IMR-90 (cell line): ENCODE measurements at regions not wholly inside any gene's neighbourhood (a gene's known extent, or its start where the extent isn't known, plus 50 kb on each side); places are given as distances from the start of the nearest gene placed in this dataset.

Experiments
- ATAC-seq: fragments of 200-7000 bp; cut with Tn5 transposase; 2 replicates; pipeline ENCODE4 v1.9.1; 2020; ENCODE audit warnings: low read depth, mild to moderate bottlenecking, moderate library complexity
- BruUV-seq: library from RNA; stranded (reverse); fragments of 400-500 nt; replicated peaks from 2 replicates; lab custom pipeline; 2021; lab: Mats Ljungman, UMichigan
- CTCF ChIA-PET: fragments of 300-600 bp; formaldehyde crosslinking; extraction: SDS; loops from one replicate; lab custom pipeline; 2021; ENCODE audit warnings: antibody characterized with exemption; lab: Yijun Ruan, JAX
- POLR2A ChIA-PET: fragments of 300-600 bp; sonication (Branson Sonifier 250); formaldehyde crosslinking; loops from one replicate; lab custom pipeline; 2022; ENCODE audit warnings: antibody characterized with exemption; ENCODE audit not compliant: unreplicated experiment; lab: Charles Lee
- DNase-seq: peaks from one replicate; pipeline ENCODE4 v3.0.0; 2013
- H2AFZ ChIP-seq: replicated peaks from 2 replicates; pipeline ENCODE3; 2013; ENCODE audit warnings: low read length, mild to moderate bottlenecking; ENCODE audit not compliant: poor library complexity
- H2AK5ac ChIP-seq: 2 replicates; pipeline ENCODE4 v1.6.1; 2013; ENCODE audit warnings: low read depth, low read length, inconsistent platforms
- H2AK9ac ChIP-seq: replicated peaks from 2 replicates; pipeline ENCODE3; 2013; ENCODE audit warnings: mild to moderate bottlenecking, low read depth, low read length, moderate library complexity; ENCODE audit not compliant: poor library complexity
- H2BK120ac ChIP-seq: 2 replicates; pipeline ENCODE4 v1.6.1; 2013; ENCODE audit warnings: low read depth, low read length, inconsistent platforms
- H2BK15ac ChIP-seq: 3 replicates; pipeline ENCODE4 v1.6.1; 2013; ENCODE audit warnings: low read depth, low read length, inconsistent platforms
- H2BK20ac ChIP-seq: 2 replicates; pipeline ENCODE4 v1.6.1; 2013; ENCODE audit warnings: low read depth, mild to moderate bottlenecking, inconsistent platforms, low read length, moderate library complexity
- H2BK5ac ChIP-seq: 2 replicates; pipeline ENCODE4 v1.6.1; 2013; ENCODE audit warnings: mild to moderate bottlenecking, low read depth, low read length, inconsistent platforms; ENCODE audit not compliant: poor library complexity, severe bottlenecking
- H3K14ac ChIP-seq: replicated peaks from 2 replicates; pipeline ENCODE4 v1.6.1; 2013; ENCODE audit warnings: low read depth, low read length, inconsistent platforms
- H3K18ac ChIP-seq: 2 replicates; pipeline ENCODE4 v1.6.1; 2013; ENCODE audit warnings: low read depth, low read length, control low read depth
- H3K23ac ChIP-seq: 2 replicates; pipeline ENCODE4 v1.6.1; 2013; ENCODE audit warnings: low read depth, low read length, inconsistent platforms
- H3K27ac ChIP-seq: 2 replicates; pipeline ENCODE4 v1.5.1; 2013; ENCODE audit warnings: mild to moderate bottlenecking, control low read depth, low read length; ENCODE audit not compliant: insufficient read depth
- H3K27me3 ChIP-seq: 2 replicates; pipeline ENCODE4 v1.6.1; 2013; ENCODE audit warnings: low read length; ENCODE audit not compliant: control insufficient read depth, insufficient read depth
- H3K36me3 ChIP-seq: 2 replicates; pipeline ENCODE4 v1.6.1; 2013; ENCODE audit warnings: low read length, mixed read lengths; ENCODE audit not compliant: control insufficient read depth, insufficient read depth
- H3K4ac ChIP-seq: 2 replicates; pipeline ENCODE4 v1.6.1; 2013; ENCODE audit warnings: low read depth, low read length, inconsistent platforms
- H3K4me1 ChIP-seq: 2 replicates; pipeline ENCODE4 v1.6.1; 2013; ENCODE audit warnings: low read length, mixed read lengths; ENCODE audit not compliant: control insufficient read depth, insufficient read depth
- H3K4me2 ChIP-seq: 2 replicates; pipeline ENCODE4 v1.6.1; 2013; ENCODE audit warnings: low read depth, mild to moderate bottlenecking, control low read depth, low read length, moderate library complexity
- H3K4me3 ChIP-seq: 2 replicates; pipeline ENCODE4 v1.5.1; 2013; ENCODE audit warnings: low read depth, mild to moderate bottlenecking, control low read depth, low read length, moderate library complexity; ENCODE audit not compliant: insufficient read depth
- H3K56ac ChIP-seq: 2 replicates; pipeline ENCODE4 v1.6.1; 2013; ENCODE audit warnings: low read length, inconsistent platforms; ENCODE audit not compliant: insufficient read depth; ENCODE audit errors: extremely low read depth
- H3K79me1 ChIP-seq, 2 experiments: 2 replicates each; pipeline ENCODE4 v1.6.1; 2013; ENCODE audit warnings: low read length in 2 of 2, inconsistent platforms in 1 of 2, low read depth in 1 of 2
- H3K9ac ChIP-seq: 2 replicates; pipeline ENCODE4 v1.6.1; 2013; ENCODE audit warnings: low read depth, low read length, control low read depth
- H3K9me1 ChIP-seq: 2 replicates; pipeline ENCODE4 v1.6.1; 2013; ENCODE audit warnings: low read length, inconsistent platforms; ENCODE audit not compliant: insufficient read depth
- H3K9me3 ChIP-seq: 2 replicates; pipeline ENCODE4 v1.6.1; 2013; ENCODE audit warnings: low read length; ENCODE audit not compliant: control insufficient read depth, insufficient read depth
- H4K20me1 ChIP-seq: 2 replicates; pipeline ENCODE4 v1.6.1; 2013; ENCODE audit warnings: low read length, inconsistent platforms; ENCODE audit not compliant: insufficient read depth
- H4K5ac ChIP-seq: 2 replicates; pipeline ENCODE4 v1.6.1; 2013; ENCODE audit warnings: mild to moderate bottlenecking, low read depth, low read length, control low read depth
- H4K8ac ChIP-seq, 2 experiments: 2 replicates each; pipeline ENCODE4 v1.6.1; 2013; ENCODE audit warnings: low read depth in 2 of 2, low read length in 2 of 2, control low read depth in 1 of 2, inconsistent platforms in 1 of 2
- H4K91ac ChIP-seq: 2 replicates; pipeline ENCODE4 v1.6.1; 2013; ENCODE audit warnings: low read depth, low read length, inconsistent platforms; ENCODE audit not compliant: insufficient read depth
- BHLHE40 ChIP-seq: fragments of 150-350 bp; IDR thresholded peaks from 2 replicates; pipeline ENCODE4 v1.6.1; 2016; ENCODE audit warnings: mild to moderate bottlenecking, low read depth, low read length
- CEBPB ChIP-seq: IDR thresholded peaks from 2 replicates; pipeline ENCODE4 v1.6.1; 2012; ENCODE audit warnings: low read depth, low read length, improper control_type of control experiment
- CHD1 ChIP-seq: IDR thresholded peaks from 2 replicates; pipeline ENCODE4 v1.6.1; 2012; ENCODE audit warnings: low read depth, low read length, improper control_type of control experiment
- CTCF ChIP-seq: conservative IDR thresholded peaks from 2 replicates; pipeline ENCODE4 v1.5.1; 2012; ENCODE audit warnings: mild to moderate bottlenecking, low read depth, low read length, improper control_type of control experiment
- ELK1 ChIP-seq: fragments of 150-350 bp; IDR thresholded peaks from 2 replicates; pipeline ENCODE4 v1.6.1; 2016; ENCODE audit warnings: low read depth, mild to moderate bottlenecking, low read length, moderate library complexity, borderline replicate concordance
- FOS ChIP-seq: fragments of 150-350 bp; IDR thresholded peaks from 2 replicates; pipeline ENCODE4 v1.6.1; 2016; ENCODE audit warnings: low read depth, low read length
- MAFK ChIP-seq: IDR thresholded peaks from 2 replicates; pipeline ENCODE4 v1.6.1; 2012; ENCODE audit warnings: low read depth, low read length, improper control_type of control experiment
- MAZ ChIP-seq: IDR thresholded peaks from 2 replicates; pipeline ENCODE4 v1.6.1; 2012; ENCODE audit warnings: low read depth, mild to moderate bottlenecking, low read length, improper control_type of control experiment, moderate library complexity, borderline replicate concordance
- MXI1 ChIP-seq: IDR thresholded peaks from 2 replicates; pipeline ENCODE4 v1.6.1; 2012; ENCODE audit warnings: low read depth, mild to moderate bottlenecking, low read length, moderate library complexity, borderline replicate concordance
- NFE2L2 ChIP-seq: fragments of 150-350 bp; IDR thresholded peaks from 2 replicates; pipeline ENCODE4 v1.6.1; 2016; ENCODE audit warnings: low read depth, mild to moderate bottlenecking, low read length
- POLR2A ChIP-seq: IDR thresholded peaks from 2 replicates; pipeline ENCODE4 v1.6.1; 2012; ENCODE audit warnings: mild to moderate bottlenecking, low read depth, low read length
- RAD21 ChIP-seq: IDR thresholded peaks from 2 replicates; pipeline ENCODE4 v1.6.1; 2012; ENCODE audit warnings: low read length, improper control_type of control experiment
- RCOR1 ChIP-seq: IDR thresholded peaks from 2 replicates; pipeline ENCODE4 v1.6.1; 2012; ENCODE audit warnings: mild to moderate bottlenecking, low read length, improper control_type of control experiment; ENCODE audit not compliant: insufficient replicate concordance
- RFX5 ChIP-seq: IDR thresholded peaks from 2 replicates; pipeline ENCODE4 v1.8.0; 2012; ENCODE audit warnings: low read depth, mild to moderate bottlenecking, low read length, moderate library complexity
- SMC3 ChIP-seq: fragments of 150-350 bp; IDR thresholded peaks from 2 replicates; pipeline ENCODE4 v1.6.1; 2016; ENCODE audit warnings: low read depth, mild to moderate bottlenecking, antibody characterized with exemption, low read length, moderate library complexity
- USF2 ChIP-seq: fragments of 150-350 bp; IDR thresholded peaks from 2 replicates; pipeline ENCODE4 v1.6.1; 2017; ENCODE audit warnings: mild to moderate bottlenecking, antibody characterized with exemption, low read length, low read depth
- WGBS, 2 experiments: methylation state at CpG; one replicate each; pipeline versions ENCODE4 v1.1.5 to v1.1.7; 2013; ENCODE audit warnings: missing lambda C conversion rate in 2 of 2; ENCODE audit not compliant: insufficient read length in 1 of 2; ENCODE audit errors: extremely low coverage in 2 of 2; 5-methylcytosine and 5-hydroxymethylcytosine counted together
- dilution Hi-C: fragments of 300-500 bp; cut with HindIII; formaldehyde crosslinking; loops from one replicate; pipeline ENCODE4 v1.14.3; 2018; ENCODE audit warnings: low sequenced_read_pairs; ENCODE audit not compliant: unreplicated experiment
- in situ Hi-C: fragments of 300-500 bp; cut with MboI; formaldehyde crosslinking; loops from 3 replicates; pipeline ENCODE4 v1.14.3; 2019; ENCODE audit warnings: low sequenced_read_pairs, inconsistent platforms, mixed read lengths
- intact Hi-C: fragments of 100-400 bp; cut with micrococcal nuclease; formaldehyde crosslinking; loops from 2 replicates; pipeline ENCODE4 v1.10.0; 2022

DNA sequence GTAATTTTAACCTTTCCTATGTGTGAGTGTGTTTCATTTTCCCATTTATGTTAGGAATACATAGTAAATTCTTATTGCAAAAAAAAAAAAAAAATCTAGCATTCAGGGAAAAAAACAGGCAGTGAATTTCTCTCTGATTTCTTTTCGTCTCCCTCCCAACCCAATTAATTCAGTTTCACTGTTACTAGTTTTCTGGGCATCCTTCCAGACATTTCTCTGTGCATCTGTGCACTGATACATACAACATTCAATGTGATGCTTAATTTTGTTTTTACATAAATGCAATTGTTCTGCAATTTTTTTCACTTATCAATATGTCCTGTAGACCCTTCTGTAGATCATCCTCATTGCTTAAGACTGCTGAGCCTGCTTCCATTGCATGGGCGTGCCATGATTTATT lies 694.3 kb upstream of the TBX3 start:
- Histone ChIP-seq H3K27me3 (peaks cover 3% of the 10 kb centered on the region; the same call in 1 of the 2 replicates), H2BK5ac (no peak overlapping the region), H3K18ac (no peak overlapping the region), H3K4ac (no peak overlapping the region), H3K4me1 (peaks cover 7% of the 10 kb centered on the region), H2BK120ac (no peak overlapping the region), H3K56ac (no peak overlapping the region), H4K20me1 (no peaks in the 10 kb centered on the region), H3K9ac (no peak overlapping the region), H3K79me1 (no peaks in the 10 kb centered on the region), H3K14ac (no peak overlapping the region), H2AFZ (no peak overlapping the region), H3K36me3 (no peaks in the 10 kb centered on the region), H4K91ac (no peak overlapping the region), H2AK9ac (no peak overlapping the region), H3K9me1 (peaks cover 9% of the 10 kb centered on the region), H3K23ac (no peak overlapping the region), H3K4me2 (no peak overlapping the region), H2AK5ac (no peak overlapping the region), H2BK20ac (no peak overlapping the region), H2BK15ac (no peak overlapping the region), H3K4me3 (no peak overlapping the region), H3K27ac (no peak overlapping the region), H3K9me3 (no peaks in the 10 kb centered on the region), H4K5ac (no peak overlapping the region), H4K8ac (no peak overlapping the region)
- BruUV-seq = no TSS peak
- DNase-seq (no peak), ATAC-seq (no peak)
- WGBS, 2 experiments = no CpG with 5 or more reads among the region's 2 CpGs
- in situ Hi-C loops = no loop called here
- TF ChIP-seq ELK1 (no peak), USF2 (no peak), CTCF (no peak), RCOR1 (no peak), POLR2A (no peak), NFE2L2 (no peak), MAZ (no peak), RFX5 (no peak), CEBPB (no peak), FOS (no peak), SMC3 (no peak), MXI1 (no peak), RAD21 (no peak), CHD1 (no peak), MAFK (no peak), BHLHE40 (no peak)
- dilution Hi-C loops = no loop called here
- intact Hi-C loops = no loop called here
- POLR2A ChIA-PET = no interaction called here
- CTCF ChIA-PET = no interaction called here
